ENCODE measurements at regions not wholly inside any gene's neighbourhood (a gene's known extent, or its start where the extent isn't known, plus 50 kb on each side); places are given as distances from the start of the nearest gene placed in this dataset.

GRCh38 chr10:33485276-33485675 is 150.8 kb upstream of the NRP1 start:
- TF ChIP-seq POLR2AphosphoS5 (IDR thresholded peaks at IDR 0.05; ENCODE audit: low read depth, low read length) (no peak), REST (IDR thresholded peaks at IDR 0.05; ENCODE audit: insufficient read depth in 1 of 2, low read depth in 2 of 2, low read length in 2 of 2) (no peak), SIN3A (IDR thresholded peaks at IDR 0.05; ENCODE audit: borderline replicate concordance, insufficient read depth, low read length) (no peak), TAF1 (IDR thresholded peaks at IDR 0.05; ENCODE audit: borderline replicate concordance, insufficient read depth, low read length) (no peak), FOXP2 (optimal IDR thresholded peaks at IDR 0.05; ENCODE audit: borderline replicate concordance, extremely low read depth, extremely low read length, insufficient read depth) (no peak)

GRCh38 chr10:33484787-33485186 is 150.3 kb upstream of the NRP1 start:
- no peak for TF ChIP-seq POLR2AphosphoS5 (IDR thresholded peaks at IDR 0.05; ENCODE audit: low read depth, low read length)
- no peak for TF ChIP-seq REST (IDR thresholded peaks at IDR 0.05; ENCODE audit: insufficient read depth in 1 of 2, low read depth in 2 of 2, low read length in 2 of 2)
- TF ChIP-seq FOXP2 (optimal IDR thresholded peaks at IDR 0.05; ENCODE audit: borderline replicate concordance, extremely low read depth, extremely low read length, insufficient read depth) = no peak
- no peak for TF ChIP-seq TAF1 (IDR thresholded peaks at IDR 0.05; ENCODE audit: borderline replicate concordance, insufficient read depth, low read length)
- TF ChIP-seq SIN3A (IDR thresholded peaks at IDR 0.05; ENCODE audit: borderline replicate concordance, insufficient read depth, low read length) = no peak

- TF ChIP-seq SIN3A (IDR thresholded peaks at IDR 0.05; ENCODE audit: borderline replicate concordance, insufficient read depth, low read length) (no peak), TAF1 (IDR thresholded peaks at IDR 0.05; ENCODE audit: borderline replicate concordance, insufficient read depth, low read length) (no peak), POLR2AphosphoS5 (IDR thresholded peaks at IDR 0.05; ENCODE audit: low read depth, low read length) (no peak), REST (IDR thresholded peaks at IDR 0.05; ENCODE audit: insufficient read depth in 1 of 2, low read depth in 2 of 2, low read length in 2 of 2) (no peak), FOXP2 (optimal IDR thresholded peaks at IDR 0.05; ENCODE audit: borderline replicate concordance, extremely low read depth, extremely low read length, insufficient read depth) (no peak)
Measured at GRCh38 chr10:33483816-33484190, 149.3 kb upstream of the NRP1 start.

GRCh38 chr10:33483124-33483815 is 148.8 kb upstream of the NRP1 start:
- no peak for TF ChIP-seq REST (IDR thresholded peaks at IDR 0.05; ENCODE audit: insufficient read depth in 1 of 2, low read depth in 2 of 2, low read length in 2 of 2)
- no peak for TF ChIP-seq SIN3A (IDR thresholded peaks at IDR 0.05; ENCODE audit: borderline replicate concordance, insufficient read depth, low read length)
- TF ChIP-seq POLR2AphosphoS5 (IDR thresholded peaks at IDR 0.05; ENCODE audit: low read depth, low read length) = no peak
- TF ChIP-seq TAF1 (IDR thresholded peaks at IDR 0.05; ENCODE audit: borderline replicate concordance, insufficient read depth, low read length) = no peak
- TF ChIP-seq FOXP2 (optimal IDR thresholded peaks at IDR 0.05; ENCODE audit: borderline replicate concordance, extremely low read depth, extremely low read length, insufficient read depth) = no peak

Data from PFSK-1 (cell line).